Activated naive CD8-positive, alpha-beta T cell treated with anti-CD3 and anti-CD28 coated beads for 36 hours (primary cell): ENCODE measurements at regions not wholly inside any gene's neighbourhood (a gene's known extent, or its start where the extent isn't known, plus 50 kb on each side); places are given as distances from the start of the nearest gene placed in this dataset.

Source experiments
- DNase-seq: peaks from one replicate; pipeline ENCODE4 v3.0.0; 2021
- H3K27ac Mint-ChIP-seq: one replicate; pipeline ENCODE4 v1.8.0; 2022; ENCODE audit warnings: mild to moderate bottlenecking, moderate library complexity, mixed read lengths
- H3K27me3 Mint-ChIP-seq: one replicate; pipeline ENCODE4 v1.8.0; 2022; ENCODE audit warnings: mild to moderate bottlenecking, mixed read lengths
- H3K36me3 Mint-ChIP-seq: one replicate; pipeline ENCODE4 v1.8.0; 2021; ENCODE audit warnings: mild to moderate bottlenecking, mixed read lengths
- H3K4me1 Mint-ChIP-seq: one replicate; pipeline ENCODE4 v1.8.0; 2021; ENCODE audit warnings: mixed read lengths
- H3K4me3 Mint-ChIP-seq: one replicate; pipeline ENCODE4 v1.8.0; 2022; ENCODE audit warnings: mild to moderate bottlenecking, moderate library complexity, mixed read lengths
- H3K9me3 Mint-ChIP-seq: one replicate; pipeline ENCODE4 v1.8.0; 2022; ENCODE audit warnings: mixed read lengths

DNA sequence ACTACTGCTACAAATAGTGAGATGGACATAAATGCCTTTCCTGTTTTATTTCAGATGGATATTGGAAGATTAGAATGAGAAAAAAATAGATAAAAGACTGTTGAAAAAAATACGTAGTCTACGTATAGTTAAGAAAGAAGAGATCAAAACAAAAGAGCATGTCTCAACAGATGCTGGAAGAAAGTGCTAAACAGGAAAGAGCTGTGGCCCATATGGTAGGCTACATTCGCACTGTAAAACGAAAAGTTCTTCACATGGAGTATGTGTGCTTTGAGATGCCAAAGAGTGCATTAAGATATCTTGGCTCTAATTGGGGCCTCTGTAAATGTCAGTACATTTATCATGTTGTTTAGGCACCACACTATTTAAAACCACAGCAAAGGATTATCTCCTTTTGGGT is 741.7 kb downstream of the LTN1 start:
- no peaks in the 10 kb centered on the region for H3K27me3 Mint-ChIP-seq
- no peaks in the 10 kb centered on the region for H3K4me1 Mint-ChIP-seq
- DNase-seq, result no peak
- H3K9me3 Mint-ChIP-seq, result no peaks in the 10 kb centered on the region
- H3K4me3 Mint-ChIP-seq, result no peak overlapping the region
- no peak overlapping the region for H3K27ac Mint-ChIP-seq
- no peaks in the 10 kb centered on the region for H3K36me3 Mint-ChIP-seq

DNA sequence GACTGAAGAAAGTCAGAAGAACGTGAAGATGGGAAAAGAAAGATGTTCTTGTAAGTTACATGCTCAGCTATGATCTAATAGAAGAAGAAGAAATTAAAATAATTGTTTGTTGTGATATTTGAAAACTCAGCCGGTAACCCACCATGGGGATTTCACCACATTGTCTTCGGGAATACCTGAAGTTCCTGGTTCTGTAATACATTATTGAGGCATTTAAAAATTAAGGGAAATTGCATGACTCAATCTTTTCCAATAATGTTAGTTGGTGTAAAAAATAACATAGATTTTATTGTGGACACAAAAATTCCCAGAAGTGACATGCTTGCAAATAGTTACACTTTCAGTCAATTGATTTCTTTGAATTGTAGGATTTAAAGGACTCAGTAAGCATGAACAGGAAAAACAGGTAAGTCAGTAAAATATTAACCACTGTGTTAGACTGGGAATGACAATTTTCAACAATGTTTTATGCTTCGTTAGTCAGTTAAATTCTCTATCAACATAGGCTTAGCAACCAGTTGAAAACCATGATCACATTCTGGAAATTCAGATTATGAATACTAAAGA is 745.1 kb downstream of the LTN1 start:
- Mint-ChIP-seq H3K27me3 (no peaks in the 10 kb centered on the region), H3K9me3 (no peaks in the 10 kb centered on the region), H3K36me3 (no peaks in the 10 kb centered on the region), H3K4me3 (no peak overlapping the region), H3K4me1 (no peaks in the 10 kb centered on the region), H3K27ac (no peak overlapping the region)
- DNase-seq, result no peak

DNA sequence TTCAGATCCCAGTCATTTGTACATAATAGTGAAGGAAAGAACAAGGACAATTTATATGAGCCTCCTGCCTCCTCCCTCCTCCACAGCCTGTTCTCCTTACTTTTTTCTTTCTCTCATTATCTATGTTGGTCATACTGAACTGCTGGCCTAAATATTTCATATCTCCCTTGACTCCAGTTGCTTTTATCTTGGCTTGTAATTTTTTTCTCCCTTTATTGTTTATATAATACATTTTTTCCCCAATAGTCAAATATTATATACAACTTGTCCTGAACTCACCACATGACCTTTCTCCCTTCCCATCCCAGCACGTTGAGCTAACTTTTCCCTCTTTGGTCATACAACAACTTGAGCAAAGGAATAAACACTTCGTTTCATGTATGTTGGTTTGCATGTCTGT is 752.1 kb downstream of the LTN1 start:
- Mint-ChIP-seq H3K36me3 (no peaks in the 10 kb centered on the region), H3K27ac (no peak overlapping the region), H3K27me3 (no peaks in the 10 kb centered on the region), H3K4me1 (no peaks in the 10 kb centered on the region), H3K9me3 (no peaks in the 10 kb centered on the region), H3K4me3 (no peak overlapping the region)
- DNase-seq, result no peak

- Mint-ChIP-seq H3K4me1 (no peaks in the 10 kb centered on the region), H3K36me3 (no peaks in the 10 kb centered on the region), H3K27me3 (no peaks in the 10 kb centered on the region), H3K9me3 (no peaks in the 10 kb centered on the region), H3K4me3 (no peak overlapping the region), H3K27ac (no peak overlapping the region)
- DNase-seq, result no peak
Observed at GRCh38 chr21:28239340-28239739, 753.3 kb downstream of the LTN1 start.

DNA sequence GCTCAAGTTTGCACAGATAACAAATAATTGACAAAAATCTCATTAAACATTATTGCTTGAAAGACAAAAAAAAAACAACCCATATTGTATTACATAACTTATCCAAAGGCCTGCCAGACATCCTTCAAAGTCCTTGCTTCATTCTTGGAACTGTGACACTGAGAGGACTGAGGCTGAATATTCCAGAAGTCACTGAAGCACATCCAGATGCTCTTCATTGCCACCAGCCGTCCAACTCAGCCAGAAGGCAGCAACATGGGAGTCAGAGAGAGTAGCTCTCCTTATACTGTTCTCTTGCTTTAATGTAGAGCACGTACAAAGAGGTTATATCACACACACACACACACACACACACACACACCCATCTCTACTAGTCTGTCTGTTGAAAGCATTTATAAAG is 755.0 kb downstream of the LTN1 start:
- Mint-ChIP-seq H3K4me3 (no peak overlapping the region), H3K4me1 (no peaks in the 10 kb centered on the region), H3K9me3 (no peaks in the 10 kb centered on the region), H3K27ac (no peak overlapping the region), H3K27me3 (no peaks in the 10 kb centered on the region), H3K36me3 (no peaks in the 10 kb centered on the region)
- DNase-seq, result no peak

GRCh38 chr21:28235169-28235895 is 757.3 kb downstream of the LTN1 start:
- Mint-ChIP-seq H3K9me3 (no peaks in the 10 kb centered on the region), H3K36me3 (no peaks in the 10 kb centered on the region), H3K4me1 (no peaks in the 10 kb centered on the region), H3K27ac (no peak overlapping the region), H3K27me3 (no peaks in the 10 kb centered on the region), H3K4me3 (no peak overlapping the region)
- DNase-seq, result no peak

DNA sequence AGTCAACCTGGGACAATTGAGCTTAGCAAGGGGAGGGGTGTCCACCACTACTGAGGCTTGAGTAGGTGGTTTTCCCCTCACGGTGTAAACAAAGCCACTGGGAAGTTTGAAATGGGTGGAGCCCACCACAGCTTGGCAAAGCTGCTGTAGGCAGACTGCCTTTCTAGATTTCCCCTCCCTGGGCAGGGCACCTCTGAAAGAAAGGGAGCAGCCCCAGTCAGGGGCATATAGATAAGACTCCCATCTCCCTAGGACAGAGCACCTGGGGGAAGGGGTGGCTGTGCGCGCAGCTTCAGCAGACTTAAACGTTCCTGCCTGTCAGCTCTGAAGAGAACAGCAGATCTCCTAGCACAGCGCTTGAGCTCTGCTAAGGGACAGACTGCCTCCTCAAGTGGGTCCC is 758.4 kb downstream of the LTN1 start:
- no peak overlapping the region for H3K27ac Mint-ChIP-seq
- H3K4me1 Mint-ChIP-seq, result no peaks in the 10 kb centered on the region
- no peak for DNase-seq
- H3K36me3 Mint-ChIP-seq, result no peaks in the 10 kb centered on the region
- H3K4me3 Mint-ChIP-seq, result no peak overlapping the region
- no peaks in the 10 kb centered on the region for H3K27me3 Mint-ChIP-seq
- H3K9me3 Mint-ChIP-seq, result no peaks in the 10 kb centered on the region

DNA sequence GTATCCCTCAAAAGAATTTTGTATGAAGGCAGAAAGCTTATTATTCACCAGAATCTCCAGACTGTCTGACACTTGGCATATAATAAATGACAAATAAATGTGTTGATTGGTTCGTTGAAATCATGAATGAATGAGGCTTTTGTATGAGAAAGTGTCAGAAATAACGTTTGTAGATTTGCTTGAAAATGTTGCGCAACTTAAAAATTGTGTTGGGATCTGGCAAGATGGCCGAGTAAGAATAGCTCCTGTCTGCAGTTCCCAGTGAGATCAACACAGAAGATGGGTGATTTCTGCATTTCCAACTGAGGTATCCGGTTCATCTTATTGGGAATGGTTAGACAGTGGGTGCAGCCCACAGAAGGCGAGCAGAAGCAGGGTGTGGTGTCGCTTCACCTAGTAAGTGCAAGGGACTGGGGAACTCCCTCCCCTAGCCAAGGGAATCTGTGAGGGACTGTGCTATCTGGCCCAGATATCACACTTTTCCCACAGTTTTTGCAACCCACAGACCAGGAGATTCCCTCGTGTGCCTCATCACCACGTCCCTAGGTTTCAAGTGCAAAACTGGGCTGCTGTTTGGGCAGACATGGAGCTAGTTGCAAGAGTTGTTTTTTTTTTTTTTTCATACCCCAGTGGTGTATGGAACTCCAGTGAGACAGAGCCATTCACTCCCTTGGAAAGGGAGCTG is 759.0 kb downstream of the LTN1 start:
- Mint-ChIP-seq H3K27ac (no peak overlapping the region), H3K36me3 (no peaks in the 10 kb centered on the region), H3K4me3 (no peak overlapping the region), H3K4me1 (no peaks in the 10 kb centered on the region), H3K27me3 (no peaks in the 10 kb centered on the region), H3K9me3 (no peaks in the 10 kb centered on the region)
- no peak for DNase-seq

GRCh38 chr21:28230559-28230958 is 762.1 kb downstream of the LTN1 start:
- Mint-ChIP-seq H3K27me3 (peaks cover 5% of the 10 kb centered on the region), H3K9me3 (no peaks in the 10 kb centered on the region), H3K4me3 (no peak overlapping the region), H3K4me1 (no peaks in the 10 kb centered on the region), H3K36me3 (no peaks in the 10 kb centered on the region), H3K27ac (no peak overlapping the region)
- no peak for DNase-seq

DNA sequence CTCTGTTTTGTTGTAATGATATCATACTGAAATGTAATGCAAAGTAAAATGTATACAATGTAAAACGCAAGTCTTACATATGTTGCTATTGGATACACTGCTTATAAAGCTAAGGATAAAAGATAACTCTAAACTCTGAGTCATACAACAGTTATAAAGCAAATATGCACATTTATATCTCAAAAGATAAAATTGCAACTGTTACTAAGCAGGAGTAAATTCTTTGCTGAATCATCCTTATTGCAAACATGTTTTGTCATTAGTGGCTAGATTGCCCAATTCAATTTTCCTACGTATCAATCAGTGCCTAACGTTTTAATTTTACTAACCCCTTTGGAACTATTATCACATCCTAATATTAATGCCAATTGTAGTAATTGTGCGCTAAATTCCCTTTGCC is 762.9 kb downstream of the LTN1 start:
- no peak overlapping the region for H3K27ac Mint-ChIP-seq
- no peaks in the 10 kb centered on the region for H3K36me3 Mint-ChIP-seq
- H3K4me3 Mint-ChIP-seq, result no peak overlapping the region
- H3K27me3 Mint-ChIP-seq, result peaks cover 5% of the 10 kb centered on the region
- H3K9me3 Mint-ChIP-seq, result no peaks in the 10 kb centered on the region
- H3K4me1 Mint-ChIP-seq, result no peaks in the 10 kb centered on the region
- DNase-seq, result no peak

- Mint-ChIP-seq H3K27me3 (peaks cover 5% of the 10 kb centered on the region), H3K9me3 (no peaks in the 10 kb centered on the region), H3K4me3 (no peak overlapping the region), H3K27ac (no peak overlapping the region), H3K36me3 (no peaks in the 10 kb centered on the region), H3K4me1 (no peaks in the 10 kb centered on the region)
- DNase-seq, result no peak
Observed at GRCh38 chr21:28228636-28228995, 764.1 kb downstream of the LTN1 start.

- no peak overlapping the region for H3K27ac Mint-ChIP-seq
- no peak overlapping the region for H3K4me3 Mint-ChIP-seq
- no peaks in the 10 kb centered on the region for H3K4me1 Mint-ChIP-seq
- H3K36me3 Mint-ChIP-seq, result no peaks in the 10 kb centered on the region
- no peaks in the 10 kb centered on the region for H3K9me3 Mint-ChIP-seq
- no peak for DNase-seq
- peaks cover 5% of the 10 kb centered on the region for H3K27me3 Mint-ChIP-seq
Observed at GRCh38 chr21:28227881-28228635, 764.6 kb downstream of the LTN1 start.

GRCh38 chr21:28226563-28226962 is 766.1 kb downstream of the LTN1 start:
- Mint-ChIP-seq H3K9me3 (no peaks in the 10 kb centered on the region), H3K27ac (no peak overlapping the region), H3K36me3 (no peaks in the 10 kb centered on the region), H3K4me3 (no peak overlapping the region), H3K27me3 (peaks cover 5% of the 10 kb centered on the region), H3K4me1 (no peaks in the 10 kb centered on the region)
- no peak for DNase-seq

GRCh38 chr21:28224191-28224726 is 768.4 kb downstream of the LTN1 start:
- Mint-ChIP-seq H3K4me1 (no peaks in the 10 kb centered on the region), H3K9me3 (no peaks in the 10 kb centered on the region), H3K27ac (no peak overlapping the region), H3K36me3 (no peaks in the 10 kb centered on the region), H3K4me3 (no peak overlapping the region), H3K27me3 (peaks cover 5% of the 10 kb centered on the region)
- no peak for DNase-seq

- no peaks in the 10 kb centered on the region for H3K27me3 Mint-ChIP-seq
- no peaks in the 10 kb centered on the region for H3K36me3 Mint-ChIP-seq
- no peaks in the 10 kb centered on the region for H3K9me3 Mint-ChIP-seq
- H3K27ac Mint-ChIP-seq, result no peak overlapping the region
- no peak overlapping the region for H3K4me3 Mint-ChIP-seq
- no peaks in the 10 kb centered on the region for H3K4me1 Mint-ChIP-seq
- DNase-seq, result no peak
Observed at GRCh38 chr21:28221984-28222383, 770.7 kb downstream of the LTN1 start.
